ENCODE measurements at regions not wholly inside any gene's neighbourhood (a gene's known extent, or its start where the extent isn't known, plus 50 kb on each side); places are given as distances from the start of the nearest gene placed in this dataset.

GRCh38 chr10:108597031-108597430 lies 1326.3 kb downstream of the XPNPEP1 start:
- DNase-seq (ENCODE audit: low spot score): no peak
- CTCF ChIA-PET (ENCODE audit: unreplicated experiment): no interaction called here
- Histone ChIP-seq H3K36me3 (ENCODE audit: insufficient read depth, low read length) (no peaks in the 10 kb centered on the region), H3K4me2 (ENCODE audit: low read length) (no peak overlapping the region), H3K4me1 (ENCODE audit: insufficient read depth, low read length, poor library complexity, severe bottlenecking) (no peaks in the 10 kb centered on the region), H3K9me2 (ENCODE audit: insufficient read depth, low read length) (no peaks in the 10 kb centered on the region), H3K27ac (ENCODE audit: low read depth, low read length, poor library complexity, severe bottlenecking) (no peak overlapping the region), H3K9me3 (ENCODE audit: low read length) (no peaks in the 10 kb centered on the region), H4K20me1 (ENCODE audit: insufficient read depth, low read length) (no peaks in the 10 kb centered on the region), H3K79me2 (ENCODE audit: insufficient read depth, low read depth, low read length) (no peaks in the 10 kb centered on the region), H2AFZ (ENCODE audit: low read length) (no peak overlapping the region), H3K4me3 (ENCODE audit: low read depth, low read length, poor library complexity, severe bottlenecking) (no peak overlapping the region)
- intact Hi-C loops (cut with micrococcal nuclease; ENCODE audit: unreplicated experiment): no loop called here
- BruUV-seq (replicated peaks): no TSS peak
- POLR2A ChIA-PET: no interaction called here
- no peak for TF ChIP-seq EZH2phosphoT487 (IDR thresholded peaks at IDR 0.05; ENCODE audit: borderline replicate concordance, low read depth, low read length)
- no peak for TF ChIP-seq CTCF (conservative IDR thresholded peaks at IDR 0.05; ENCODE audit: low read length)

DNA sequence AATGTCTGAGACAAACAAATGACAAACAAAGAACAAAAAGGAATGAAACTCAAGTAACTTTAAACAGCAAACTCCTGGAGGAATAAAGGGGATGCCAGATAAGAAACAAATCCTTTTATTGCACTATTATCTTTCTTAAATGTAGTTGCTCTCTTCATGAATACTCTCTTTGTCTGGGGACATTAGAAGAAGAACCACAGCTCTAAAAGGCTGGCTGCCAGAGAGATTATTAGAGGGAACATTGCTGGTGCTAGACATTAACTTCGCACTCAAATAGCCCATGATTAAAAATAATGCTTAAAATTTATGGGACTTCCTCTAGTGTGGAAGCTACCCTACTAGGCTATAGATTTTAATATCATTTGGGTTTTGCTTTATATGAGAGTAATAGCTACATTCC lies 1330.4 kb downstream of the XPNPEP1 start:
- BruUV-seq (replicated peaks): no TSS peak
- no peak for DNase-seq (ENCODE audit: low spot score)
- H3K27ac ChIP-seq (ENCODE audit: low read depth, low read length, poor library complexity, severe bottlenecking): no peak overlapping the region
- H3K4me1 ChIP-seq (ENCODE audit: insufficient read depth, low read length, poor library complexity, severe bottlenecking): no peaks in the 10 kb centered on the region
- intact Hi-C loops (cut with micrococcal nuclease; ENCODE audit: unreplicated experiment): no loop called here
- ChIA-PET CTCF (ENCODE audit: unreplicated experiment) (no interaction called here), POLR2A (interaction anchor here (1.4 kb wide), 1 partner anchor 14 kb away, joined by 5 read pairs; no protein-coding TSS in a partner anchor)
- no peaks in the 10 kb centered on the region for H3K9me3 ChIP-seq (ENCODE audit: low read length)
- no peaks in the 10 kb centered on the region for H3K9me2 ChIP-seq (ENCODE audit: insufficient read depth, low read length)
- no peak overlapping the region for H2AFZ ChIP-seq (ENCODE audit: low read length)
- TF ChIP-seq EZH2phosphoT487 (IDR thresholded peaks at IDR 0.05; ENCODE audit: borderline replicate concordance, low read depth, low read length) (no peak), CTCF (conservative IDR thresholded peaks at IDR 0.05; ENCODE audit: low read length) (no peak)
- no peaks in the 10 kb centered on the region for H4K20me1 ChIP-seq (ENCODE audit: insufficient read depth, low read length)
- no peak overlapping the region for H3K4me3 ChIP-seq (ENCODE audit: low read depth, low read length, poor library complexity, severe bottlenecking)
- no peaks in the 10 kb centered on the region for H3K79me2 ChIP-seq (ENCODE audit: insufficient read depth, low read depth, low read length)
- H3K4me2 ChIP-seq (ENCODE audit: low read length): no peak overlapping the region
- no peaks in the 10 kb centered on the region for H3K36me3 ChIP-seq (ENCODE audit: insufficient read depth, low read length)

DNA sequence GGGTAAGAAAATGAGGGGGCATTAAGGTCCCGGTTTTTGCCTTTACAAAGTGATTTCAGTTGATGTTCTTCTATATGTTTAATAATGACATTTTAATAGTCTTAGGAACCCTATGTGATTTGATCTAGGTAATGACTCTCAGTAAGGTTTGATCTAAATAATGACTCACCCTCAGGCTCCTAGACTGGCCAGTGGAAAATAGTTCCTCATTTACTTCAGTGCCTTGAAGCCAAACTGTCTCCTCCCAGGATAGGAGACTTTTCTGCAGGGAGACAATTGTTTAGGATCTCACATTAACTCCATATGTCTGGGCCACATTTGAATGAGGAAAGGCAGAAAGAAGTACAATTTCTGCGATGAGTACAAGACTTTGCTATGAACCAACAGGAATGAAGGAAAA lies 1331.9 kb downstream of the XPNPEP1 start:
- POLR2A ChIA-PET: interaction anchor here (0.5 kb wide), 1 partner anchor 18 kb away, joined by 3 read pairs; no protein-coding TSS in a partner anchor
- no peak for TF ChIP-seq EZH2phosphoT487 (IDR thresholded peaks at IDR 0.05; ENCODE audit: borderline replicate concordance, low read depth, low read length)
- TF ChIP-seq CTCF (conservative IDR thresholded peaks at IDR 0.05; ENCODE audit: low read length): no peak
- Histone ChIP-seq H4K20me1 (ENCODE audit: insufficient read depth, low read length) (no peaks in the 10 kb centered on the region), H3K4me2 (ENCODE audit: low read length) (no peak overlapping the region), H3K4me1 (ENCODE audit: insufficient read depth, low read length, poor library complexity, severe bottlenecking) (no peaks in the 10 kb centered on the region), H2AFZ (ENCODE audit: low read length) (no peak overlapping the region), H3K36me3 (ENCODE audit: insufficient read depth, low read length) (no peaks in the 10 kb centered on the region), H3K4me3 (ENCODE audit: low read depth, low read length, poor library complexity, severe bottlenecking) (no peak overlapping the region), H3K9me3 (ENCODE audit: low read length) (no peaks in the 10 kb centered on the region), H3K79me2 (ENCODE audit: insufficient read depth, low read depth, low read length) (no peaks in the 10 kb centered on the region), H3K27ac (ENCODE audit: low read depth, low read length, poor library complexity, severe bottlenecking) (no peak overlapping the region), H3K9me2 (ENCODE audit: insufficient read depth, low read length) (no peaks in the 10 kb centered on the region)
- intact Hi-C loops (cut with micrococcal nuclease; ENCODE audit: unreplicated experiment): no loop called here
- no TSS peak for BruUV-seq (replicated peaks)
- DNase-seq (ENCODE audit: low spot score): no peak
- CTCF ChIA-PET (ENCODE audit: unreplicated experiment): no interaction called here

Measured in OCI-LY7 (cell line).